Activated CD8-positive, alpha-beta memory T cell treated with anti-CD3 and anti-CD28 coated beads for 4 hours (primary cell): ENCODE measurements at regions not wholly inside any gene's neighbourhood (a gene's known extent, or its start where the extent isn't known, plus 50 kb on each side); places are given as distances from the start of the nearest gene placed in this dataset.
A peak's percentile ranks its signal among the peaks of the same experiment; 100 is the strongest.
"Not testable (repeated sequence)": the region's sequence is repeated elsewhere in the genome, so short reads cannot be mapped to it uniquely, and the experiment has no call there.

ENCODE experiments used
- DNase-seq, 2 donors: peaks; one replicate each; pipeline ENCODE4 v3.0.0-alpha.2; 2020; ENCODE audit warnings: low read depth in 2 of 2

DNA sequence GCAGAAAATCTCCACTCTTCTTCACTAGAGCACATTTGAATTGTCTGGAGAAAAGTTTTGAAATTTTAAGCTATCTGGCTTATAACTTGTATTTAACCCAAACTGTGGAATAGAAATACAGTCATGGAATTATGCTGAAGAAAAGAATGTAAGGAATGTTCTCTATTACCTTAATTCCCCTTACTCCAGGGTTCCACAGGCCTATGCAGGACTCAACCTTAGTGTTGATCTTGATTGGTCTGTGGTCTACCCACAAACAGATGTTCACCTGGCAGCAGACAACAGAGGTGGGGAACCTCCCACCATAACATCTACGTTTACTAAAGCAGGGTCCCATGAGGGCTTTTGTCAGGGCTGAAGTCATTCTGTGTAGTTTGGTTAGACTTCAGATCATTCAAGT is 189.3 kb upstream of the GPRIN3 start:
- DNase-seq = no peak

- DNase-seq = no peak
Observed at GRCh38 chr4:89493367-89493766, 185.8 kb upstream of the GPRIN3 start.

GRCh38 chr4:89492581-89493071 is 185.0 kb upstream of the GPRIN3 start:
- no peak for DNase-seq

DNA sequence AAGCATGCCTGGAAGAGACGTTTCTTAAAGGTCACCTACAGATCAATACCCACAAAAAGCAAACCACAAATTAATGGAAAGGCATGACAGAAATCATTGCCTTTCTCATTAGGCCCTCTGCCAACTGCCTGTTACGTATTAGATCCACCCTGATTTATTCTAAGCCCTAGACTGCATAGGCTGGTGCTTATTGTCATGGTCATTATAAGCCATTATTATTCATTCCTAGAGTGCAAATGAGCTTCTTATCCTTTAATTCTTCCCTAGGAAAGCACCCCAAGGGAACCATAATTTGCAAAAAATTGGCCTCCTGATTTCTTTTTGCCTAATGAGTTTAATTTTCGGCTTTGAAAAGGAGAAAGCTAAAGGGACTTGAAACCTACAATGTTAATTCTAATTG is 184.2 kb upstream of the GPRIN3 start:
- no peak for DNase-seq

- not testable (repeated sequence) for DNase-seq
Observed at GRCh38 chr4:89489921-89490431, 182.4 kb upstream of the GPRIN3 start.

DNA sequence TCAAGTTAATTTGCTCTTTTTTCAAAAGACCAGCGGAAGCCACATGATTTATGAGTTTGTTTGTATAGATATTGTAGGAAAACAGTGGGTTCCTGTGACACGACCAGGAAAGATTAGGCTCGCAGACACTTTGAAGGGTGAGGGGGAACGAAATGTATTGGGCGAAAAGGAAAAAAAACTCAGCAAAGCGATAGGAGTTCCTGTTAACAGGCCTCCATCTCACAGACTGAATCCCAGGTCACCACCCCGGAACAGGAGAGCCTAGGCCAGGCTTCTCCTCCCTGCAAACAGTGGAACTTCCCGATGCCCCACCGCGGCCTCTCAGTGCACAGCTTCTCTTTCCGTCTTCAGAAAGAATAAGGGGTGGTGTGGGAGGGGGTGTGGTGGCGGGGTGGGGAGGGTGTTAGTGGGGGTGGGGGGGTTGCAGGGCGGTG is 181.8 kb upstream of the GPRIN3 start:
- no peak for DNase-seq

GRCh38 chr4:89488736-89489135 is 181.1 kb upstream of the GPRIN3 start:
- no peak for DNase-seq

DNA sequence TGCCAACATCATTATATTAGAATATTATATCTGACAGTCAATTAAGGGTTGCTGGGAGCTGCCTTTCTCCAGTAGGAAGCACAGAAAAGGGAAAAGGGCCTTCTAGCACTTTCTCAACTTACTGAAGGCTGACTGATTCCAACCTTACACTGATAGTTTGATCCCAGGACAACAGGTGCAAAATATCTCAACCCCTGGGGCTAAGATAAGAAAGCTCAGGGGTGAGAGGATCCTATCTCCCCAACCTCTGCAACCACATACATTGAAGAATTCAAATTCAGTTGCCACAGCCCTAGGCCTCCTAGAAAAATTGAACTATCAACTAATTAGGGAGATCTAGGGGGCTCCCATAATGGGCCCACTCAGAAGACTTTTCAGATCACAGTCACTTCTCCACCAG is 179.1 kb upstream of the GPRIN3 start:
- no peak for DNase-seq

DNA sequence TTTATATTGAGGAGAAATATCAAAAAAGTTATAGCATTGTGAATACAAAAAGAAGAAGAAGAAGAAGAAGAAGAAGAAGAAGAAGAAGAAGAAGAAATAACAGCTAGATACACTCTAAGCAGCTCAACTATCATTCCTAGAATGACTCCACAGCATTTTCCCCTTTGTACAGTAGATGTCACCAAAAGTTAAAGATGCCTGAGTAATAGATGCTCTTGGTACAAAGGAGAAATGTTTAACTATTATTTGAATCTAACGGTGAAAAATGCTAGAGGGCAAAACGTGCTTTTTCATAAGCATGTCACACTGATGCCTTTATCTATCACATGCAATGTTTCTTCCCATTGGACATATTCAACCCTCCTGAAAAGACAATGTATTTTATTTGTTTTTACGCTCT is 178.4 kb upstream of the GPRIN3 start:
- no peak for DNase-seq

DNA sequence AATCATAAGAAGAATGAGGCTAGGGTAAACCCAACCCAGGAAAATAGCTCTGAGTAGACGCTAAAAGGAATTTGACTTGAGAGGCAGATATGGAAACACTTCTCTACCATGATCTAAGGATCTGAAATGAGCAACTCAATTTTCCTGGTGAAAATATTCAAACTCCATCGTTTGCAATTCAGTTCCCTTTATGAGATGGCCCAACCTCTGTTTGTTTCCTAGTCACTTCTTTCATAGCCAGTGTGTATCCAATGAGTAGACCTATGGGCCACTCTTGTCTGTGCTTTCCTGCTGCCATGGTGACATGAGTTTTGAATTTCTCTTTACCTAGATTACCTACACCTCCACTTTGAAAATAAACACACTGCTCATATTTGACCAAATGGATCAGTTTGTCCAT is 176.2 kb upstream of the GPRIN3 start:
- no peak for DNase-seq

DNA sequence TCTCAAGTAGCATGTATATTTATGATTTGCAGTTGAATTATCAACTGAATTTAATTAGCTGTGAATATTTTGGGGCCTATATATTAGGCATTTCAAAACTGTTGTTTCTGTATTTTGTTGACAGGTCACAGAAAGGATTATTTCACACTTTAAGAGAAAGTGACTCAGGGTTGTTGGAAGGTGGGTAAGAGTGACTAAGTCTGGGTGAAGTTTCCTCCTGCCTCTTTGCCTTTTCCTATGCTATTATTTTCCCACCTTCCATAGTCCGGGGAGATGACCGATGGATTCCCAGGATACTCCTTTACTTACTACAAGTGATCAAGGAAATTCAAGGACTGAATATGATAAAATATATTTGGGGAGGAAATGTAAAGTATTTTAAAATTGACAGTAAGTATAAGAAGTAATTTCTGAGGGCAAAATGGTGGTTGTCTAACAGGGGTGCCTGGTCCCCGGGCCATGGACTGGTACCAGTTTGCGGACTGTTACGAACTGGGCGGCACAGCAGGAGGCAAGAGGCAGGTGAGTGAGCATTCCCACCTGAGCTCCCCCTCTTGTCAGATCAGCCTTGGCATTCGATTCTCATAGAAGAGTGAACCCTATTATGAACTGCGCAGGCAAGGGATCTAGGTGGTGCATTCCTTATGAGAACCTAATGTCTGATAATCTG is 175.5 kb upstream of the GPRIN3 start:
- no peak for DNase-seq

DNA sequence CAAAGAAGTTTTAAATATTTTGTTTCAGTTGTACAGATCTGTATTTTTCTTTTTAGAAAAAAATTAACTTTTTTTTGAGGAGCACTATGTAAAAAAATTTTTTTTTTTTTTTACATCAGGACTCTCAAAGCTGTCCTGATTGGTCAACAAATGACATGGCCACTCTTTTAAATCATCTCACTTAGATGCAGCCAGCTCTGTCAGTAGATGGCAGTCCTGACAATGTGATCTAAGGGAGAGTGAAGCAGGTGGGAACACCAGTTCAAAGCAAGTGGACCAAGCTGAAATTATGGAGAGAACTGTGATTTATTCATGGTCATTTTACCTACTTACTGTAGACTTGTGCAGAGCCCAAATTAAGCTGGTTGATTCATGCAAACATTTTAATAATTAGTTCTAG is 174.7 kb upstream of the GPRIN3 start:
- no peak for DNase-seq

DNA sequence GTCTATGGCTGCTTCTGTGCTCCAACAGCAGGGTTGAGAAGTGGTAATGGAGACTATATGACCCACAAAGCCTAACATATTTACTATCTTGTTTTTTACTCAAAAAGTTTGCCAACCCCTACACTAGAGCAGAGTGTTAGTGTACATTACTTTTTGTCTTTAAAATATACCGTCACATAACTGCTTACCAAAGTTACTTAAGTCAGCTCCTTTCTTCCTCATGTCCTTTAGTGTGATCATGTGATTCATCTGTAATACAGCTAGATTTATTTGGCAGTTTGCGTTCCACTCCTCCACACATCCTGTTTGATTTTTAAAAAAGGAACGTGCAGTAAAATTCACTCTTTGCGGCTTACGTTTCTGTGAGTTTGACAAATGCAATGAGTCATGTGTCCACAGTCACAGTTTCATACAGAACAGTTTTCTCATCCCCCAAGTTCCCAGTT is 162.4 kb upstream of the GPRIN3 start:
- DNase-seq = peak in 1 of 2 donors; percentile 5

GRCh38 chr4:89469516-89469915 is 161.9 kb upstream of the GPRIN3 start:
- DNase-seq = no peak

DNA sequence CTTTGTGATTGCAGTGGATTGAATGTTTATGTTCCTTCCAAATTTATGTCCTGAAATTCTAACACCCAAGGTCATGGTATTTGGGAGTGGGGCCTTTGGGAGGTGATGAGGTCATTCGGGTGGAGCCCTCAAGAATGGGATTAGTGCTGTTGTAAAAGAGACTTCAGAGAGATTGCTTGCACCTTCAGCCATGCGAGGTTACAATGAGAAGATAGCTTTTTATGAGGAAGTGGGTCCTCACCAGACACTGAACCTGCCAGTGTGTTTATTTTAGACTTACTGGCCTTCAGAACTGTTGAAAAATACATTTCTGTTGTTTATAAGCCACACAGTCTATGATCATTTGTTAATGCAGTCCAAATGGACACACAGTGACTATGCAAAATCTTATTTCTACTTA is 161.0 kb upstream of the GPRIN3 start:
- no peak for DNase-seq

DNA sequence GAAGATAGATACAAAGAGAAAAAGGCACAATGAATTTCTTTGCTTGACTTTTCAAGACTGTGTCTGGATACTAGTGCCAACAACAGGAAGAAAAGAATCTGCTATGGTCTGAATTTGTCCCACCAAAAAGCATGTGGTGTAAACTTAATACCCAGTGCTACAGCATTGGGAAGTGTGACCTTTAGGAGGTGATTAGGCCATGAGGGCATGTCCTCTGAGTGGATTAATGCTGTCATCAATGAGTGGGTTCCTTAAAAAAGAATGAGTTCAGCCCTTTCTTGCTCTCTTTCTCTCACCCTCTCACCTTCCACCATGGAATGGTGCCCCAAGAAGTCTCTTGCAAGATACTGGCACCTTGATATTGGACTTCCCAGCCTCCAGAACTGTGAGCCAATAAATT is 155.7 kb upstream of the GPRIN3 start:
- DNase-seq = no peak

DNA sequence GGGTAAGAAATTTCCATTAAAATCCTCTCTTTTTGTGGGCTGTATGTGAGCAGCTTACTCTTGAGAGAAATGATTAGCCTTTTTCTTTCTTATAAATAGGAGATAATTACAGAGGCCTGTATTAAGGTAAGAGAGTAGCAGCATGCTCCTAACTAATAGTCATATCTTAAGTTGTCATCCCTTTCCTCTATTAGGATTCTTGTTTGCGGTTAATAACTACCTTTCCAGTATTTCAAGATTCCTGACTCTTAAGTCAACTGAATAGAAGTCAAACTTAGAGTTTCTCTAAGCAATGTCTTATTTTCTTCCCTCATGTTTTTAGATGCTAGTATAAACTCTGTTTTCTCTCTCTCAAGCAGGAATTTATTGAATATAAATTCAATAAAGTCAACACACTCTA is 139.9 kb upstream of the GPRIN3 start:
- no peak for DNase-seq

GRCh38 chr4:89446193-89446592 is 138.6 kb upstream of the GPRIN3 start:
- no peak for DNase-seq

GRCh38 chr4:89439533-89439932 is 131.9 kb upstream of the GPRIN3 start:
- DNase-seq = no peak

DNA sequence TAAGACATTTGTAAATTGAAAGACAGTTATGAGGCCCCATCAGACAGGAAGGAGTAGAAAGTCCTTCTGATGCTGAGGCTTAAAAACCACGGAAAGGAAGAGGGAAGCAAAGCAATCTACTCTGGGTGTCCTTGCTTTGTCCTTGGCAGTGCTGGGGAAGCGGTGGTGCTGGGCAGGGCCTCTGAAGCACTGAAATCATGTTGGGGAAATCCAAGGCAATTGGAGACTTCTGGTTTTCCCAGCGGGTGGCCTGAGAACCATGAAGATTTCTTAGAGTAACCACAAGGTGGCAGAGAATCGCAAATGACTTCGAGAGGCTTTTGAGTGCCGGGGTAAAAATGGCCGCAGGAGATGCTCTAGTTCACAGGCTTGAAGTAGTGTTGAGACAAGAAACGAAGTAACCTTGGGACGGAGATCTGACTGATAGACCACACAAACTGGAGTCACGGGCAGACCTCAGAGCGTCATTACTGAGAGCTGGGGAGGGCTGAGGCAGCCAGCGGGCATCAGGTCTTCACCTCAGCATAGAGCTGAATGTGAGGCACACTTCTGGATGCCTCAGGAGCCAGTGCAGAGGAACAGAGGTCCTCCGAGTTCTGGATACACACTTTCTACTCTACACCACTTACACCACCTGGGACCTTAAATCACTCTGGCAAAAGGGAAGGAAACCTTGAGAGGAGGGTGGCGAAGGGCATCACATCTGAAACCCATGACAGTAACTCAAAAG is 130.7 kb upstream of the GPRIN3 start:
- DNase-seq = peak in 1 of 2 donors; percentile 1

GRCh38 chr4:89434364-89434988 is 126.9 kb upstream of the GPRIN3 start:
- no peak for DNase-seq

- DNase-seq = no peak
Observed at GRCh38 chr4:89427782-89428181, 120.2 kb upstream of the GPRIN3 start.

DNA sequence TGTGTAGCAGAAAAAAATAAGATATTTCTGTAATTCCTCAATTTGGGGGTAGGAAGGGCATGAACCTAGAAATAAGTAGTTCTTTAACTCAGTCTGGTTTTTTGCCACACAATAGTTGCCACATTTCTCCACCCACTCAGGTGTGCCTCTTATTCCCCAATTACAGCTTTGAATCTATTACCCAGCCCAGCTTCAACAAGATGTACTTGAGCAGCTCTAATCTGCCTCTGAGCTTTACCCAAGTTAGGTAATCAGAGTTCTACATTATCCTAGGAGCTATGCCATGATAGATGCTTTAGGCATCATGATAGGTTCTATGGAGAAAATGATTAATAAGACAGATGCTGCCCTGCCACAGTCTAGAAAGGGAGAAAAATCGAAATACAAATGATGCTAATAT is 117.4 kb upstream of the GPRIN3 start:
- DNase-seq = no peak
